Activated CD4-positive, alpha-beta T cell treated with anti-CD3 and anti-CD28 coated beads, Interleukin-2, amount 50 U/mL, for 1 hour (primary cell): ENCODE measurements at regions not wholly inside any gene's neighbourhood (a gene's known extent, or its start where the extent isn't known, plus 50 kb on each side); places are given as distances from the start of the nearest gene placed in this dataset.
"Not testable (repeated sequence)": the region's sequence is repeated elsewhere in the genome, so short reads cannot be mapped to it uniquely, and the experiment has no call there.

Experiments
- DNase-seq: peaks from one replicate; pipeline ENCODE4 v3.0.0-alpha.2; 2020

DNA sequence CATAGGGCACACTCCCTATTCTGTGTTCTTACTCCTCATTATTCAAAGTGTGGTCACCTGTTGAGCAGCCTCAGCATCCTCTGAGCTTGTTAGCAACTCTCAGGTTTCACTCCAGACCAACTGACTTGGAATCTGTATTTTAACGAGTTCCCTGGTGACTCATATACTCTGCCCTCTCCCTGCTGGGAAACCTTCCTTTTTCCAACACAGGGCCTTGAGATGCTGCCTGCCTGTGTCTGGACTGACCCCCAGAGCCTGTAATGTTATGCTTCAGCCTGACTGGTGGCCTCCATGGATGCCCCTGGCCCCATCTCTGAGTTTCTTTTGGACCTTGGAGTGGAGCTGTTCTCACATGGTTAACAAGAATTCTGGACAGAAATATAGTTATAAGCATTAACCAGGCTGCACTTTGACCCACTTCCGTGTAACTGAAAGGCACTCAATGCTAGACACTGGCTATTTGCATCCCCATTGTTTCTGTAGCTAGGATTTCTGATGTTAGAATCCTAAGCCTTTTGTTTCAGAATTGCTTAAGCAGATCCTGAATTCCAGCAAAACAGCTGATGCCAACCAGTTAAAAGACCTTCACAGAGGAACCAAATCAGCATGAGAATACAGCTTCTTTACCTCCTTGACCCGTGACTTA is 262.6 kb downstream of the STIM2 start:
- DNase-seq, result no peak

DNA sequence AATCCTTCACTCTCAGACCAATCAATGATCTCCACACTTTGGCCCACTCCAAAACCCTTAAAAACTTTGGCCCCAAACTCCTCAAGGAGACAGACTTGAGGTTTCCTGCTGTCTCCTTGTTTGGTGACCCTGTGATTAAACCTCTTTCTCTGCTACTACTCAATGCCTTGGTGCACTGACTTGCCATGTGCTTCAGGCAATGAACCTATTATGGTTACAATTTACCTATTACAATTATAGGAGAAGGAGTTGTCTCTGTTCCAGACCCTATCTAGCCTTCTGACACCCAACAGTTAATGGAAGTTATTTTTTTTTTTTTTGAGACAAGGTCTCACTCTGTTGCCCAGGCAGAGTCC is 263.1 kb downstream of the STIM2 start:
- DNase-seq, result no peak

DNA sequence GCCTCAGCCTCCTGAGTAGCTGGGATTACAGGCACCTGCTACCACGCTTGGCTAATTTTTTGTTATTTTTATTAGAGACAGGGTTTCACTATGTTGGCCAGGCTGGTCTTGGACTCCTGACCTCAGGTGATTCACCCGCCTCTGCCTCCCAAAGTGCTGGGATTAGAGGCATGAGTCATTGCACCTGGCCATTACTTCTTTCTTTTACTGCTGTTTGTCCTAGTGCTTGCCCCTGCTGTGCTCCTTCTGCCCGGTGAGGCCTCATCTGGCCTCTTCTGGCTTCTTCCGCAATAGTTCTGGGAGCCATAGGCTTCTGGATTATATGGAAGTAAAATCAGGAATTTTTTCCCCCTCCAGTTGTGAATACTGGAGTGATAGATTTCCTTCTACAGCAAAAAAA is 266.3 kb downstream of the STIM2 start:
- DNase-seq, result not testable (repeated sequence)

DNA sequence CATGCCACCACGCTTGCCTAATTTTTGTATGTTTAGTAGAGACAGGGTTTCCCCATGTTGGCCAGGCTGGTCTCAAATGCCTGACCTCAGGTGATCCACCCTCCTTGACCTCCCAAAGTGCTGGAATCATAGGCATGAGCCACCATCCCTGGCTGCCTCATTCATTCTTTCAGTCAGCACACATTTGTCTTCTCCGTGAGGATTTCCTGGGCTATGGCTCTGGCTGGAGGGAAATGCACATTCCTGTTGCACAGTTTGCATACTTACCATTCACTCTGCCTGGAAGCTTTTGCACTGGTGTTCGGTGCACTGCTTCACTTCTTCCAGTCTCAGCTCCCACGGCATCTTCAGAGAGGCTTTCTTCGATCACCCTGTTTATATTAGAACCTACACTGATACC is 267.8 kb downstream of the STIM2 start:
- no peak for DNase-seq

DNA sequence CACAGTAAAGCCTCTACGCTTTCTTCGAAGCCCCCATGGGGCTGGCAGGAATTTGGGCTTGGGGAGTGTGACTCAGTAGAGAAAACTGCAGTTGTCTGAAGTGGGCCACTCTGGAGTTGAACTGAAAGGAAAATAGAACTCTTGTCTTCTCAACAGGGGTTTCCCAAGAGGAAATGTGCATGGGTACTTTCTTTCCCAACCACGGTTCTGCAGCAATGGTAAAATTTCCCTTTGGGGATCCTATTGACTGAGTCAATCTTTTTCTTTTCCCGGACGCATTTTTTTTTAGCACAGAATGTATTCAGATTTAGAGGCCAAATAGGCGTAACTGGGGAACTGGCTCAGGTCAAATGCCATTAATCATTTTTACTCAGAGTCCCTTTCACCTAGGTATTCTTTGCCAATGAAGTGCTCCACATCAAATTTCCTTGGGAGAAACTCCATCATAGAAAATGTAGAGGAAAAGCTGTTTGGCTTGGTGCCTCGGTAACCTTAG is 269.3 kb downstream of the STIM2 start:
- no peak for DNase-seq

DNA sequence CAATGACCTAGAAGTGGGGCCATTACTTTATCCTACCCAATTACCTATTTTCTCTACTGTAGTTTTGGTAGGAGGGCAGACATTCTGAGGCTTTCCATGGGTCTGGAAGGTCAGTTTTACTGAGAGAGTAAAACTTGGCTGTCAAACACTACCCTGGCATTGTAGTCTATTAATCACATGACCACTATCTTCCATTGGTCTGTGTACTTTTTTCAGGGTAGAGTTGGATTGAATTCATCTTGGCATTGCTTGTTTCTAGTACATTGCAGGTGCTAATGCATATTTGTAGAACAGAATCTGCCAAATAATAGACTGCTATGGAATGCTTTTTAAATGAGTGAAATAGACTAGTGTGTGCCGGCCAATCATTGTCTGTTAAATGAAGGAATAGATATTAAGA is 271.9 kb downstream of the STIM2 start:
- no peak for DNase-seq

DNA sequence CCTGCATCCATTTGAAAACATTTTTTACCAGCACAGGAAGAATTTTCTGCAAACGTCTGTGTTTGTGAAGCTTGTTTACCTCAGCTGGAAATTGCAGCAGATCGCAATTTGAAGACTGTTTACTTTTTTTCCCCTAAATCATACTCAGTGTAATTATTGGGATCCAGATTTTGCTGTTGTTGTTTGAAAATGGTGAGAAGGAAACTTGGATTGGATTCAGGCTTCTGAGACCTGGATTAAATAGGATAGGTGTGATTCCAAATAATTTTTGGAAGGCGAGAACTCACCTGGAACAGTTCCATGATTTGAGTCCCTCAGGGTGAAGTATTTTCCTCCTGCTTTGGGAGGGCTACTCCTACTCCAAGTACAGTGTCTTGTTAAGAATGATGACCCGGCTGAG is 279.8 kb downstream of the STIM2 start:
- DNase-seq, result no peak

DNA sequence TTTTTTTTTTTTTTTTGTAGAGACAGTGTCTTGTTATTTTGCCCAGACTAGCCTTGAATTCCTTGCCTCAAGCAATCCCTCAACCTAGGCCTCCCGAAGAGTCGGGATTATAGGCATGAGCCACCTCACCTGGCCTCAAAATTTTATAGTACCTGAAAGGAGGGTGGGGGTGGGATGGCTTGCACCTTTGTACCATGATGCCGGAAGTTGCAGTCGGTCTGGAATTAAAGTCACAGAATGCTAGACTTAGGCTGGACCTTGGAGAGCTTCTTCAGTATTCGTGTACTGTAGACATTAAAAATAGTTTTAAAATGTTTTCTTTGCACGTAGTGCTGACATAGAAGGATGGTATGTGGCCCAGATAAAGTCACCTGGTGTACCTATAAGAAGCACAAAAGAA is 280.9 kb downstream of the STIM2 start:
- DNase-seq, result no peak

DNA sequence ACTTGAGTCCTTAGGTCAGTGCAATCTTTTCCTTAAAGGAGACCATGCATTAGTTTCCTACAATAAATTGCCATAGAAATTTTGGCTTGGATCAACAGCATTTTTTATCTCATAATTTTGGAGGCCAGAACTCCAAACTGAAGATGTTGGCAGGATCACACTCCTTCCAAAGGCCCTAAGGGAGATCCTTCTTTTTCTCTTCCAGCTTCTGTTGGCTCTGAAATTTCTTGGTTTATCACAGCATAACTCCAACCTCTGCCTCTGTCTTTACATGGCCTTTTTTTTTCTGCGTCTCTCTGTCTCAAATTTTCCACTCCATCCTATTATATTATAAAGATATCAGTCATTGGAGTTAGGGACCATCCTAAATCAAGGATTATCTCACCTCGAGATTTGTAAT is 282.2 kb downstream of the STIM2 start:
- DNase-seq, result no peak

DNA sequence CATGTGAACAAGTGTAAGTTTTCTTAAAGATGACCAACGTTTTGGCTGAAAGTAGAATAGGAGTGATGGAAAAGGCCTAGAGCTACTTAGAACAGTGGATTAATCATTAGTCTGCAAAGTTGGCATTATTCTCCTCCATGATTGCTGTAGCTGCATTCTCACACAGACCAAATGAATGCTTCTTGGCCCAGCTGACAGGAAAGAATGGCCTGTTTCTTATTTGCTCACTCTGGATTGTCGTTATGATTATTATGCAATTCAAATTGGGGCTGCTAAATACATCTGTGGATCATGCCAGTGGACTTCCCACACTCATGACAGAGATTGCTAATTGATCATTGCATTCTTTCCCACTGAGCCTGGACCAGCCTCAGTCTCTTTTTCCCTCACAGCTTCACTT is 285.0 kb downstream of the STIM2 start:
- DNase-seq, result no peak

DNA sequence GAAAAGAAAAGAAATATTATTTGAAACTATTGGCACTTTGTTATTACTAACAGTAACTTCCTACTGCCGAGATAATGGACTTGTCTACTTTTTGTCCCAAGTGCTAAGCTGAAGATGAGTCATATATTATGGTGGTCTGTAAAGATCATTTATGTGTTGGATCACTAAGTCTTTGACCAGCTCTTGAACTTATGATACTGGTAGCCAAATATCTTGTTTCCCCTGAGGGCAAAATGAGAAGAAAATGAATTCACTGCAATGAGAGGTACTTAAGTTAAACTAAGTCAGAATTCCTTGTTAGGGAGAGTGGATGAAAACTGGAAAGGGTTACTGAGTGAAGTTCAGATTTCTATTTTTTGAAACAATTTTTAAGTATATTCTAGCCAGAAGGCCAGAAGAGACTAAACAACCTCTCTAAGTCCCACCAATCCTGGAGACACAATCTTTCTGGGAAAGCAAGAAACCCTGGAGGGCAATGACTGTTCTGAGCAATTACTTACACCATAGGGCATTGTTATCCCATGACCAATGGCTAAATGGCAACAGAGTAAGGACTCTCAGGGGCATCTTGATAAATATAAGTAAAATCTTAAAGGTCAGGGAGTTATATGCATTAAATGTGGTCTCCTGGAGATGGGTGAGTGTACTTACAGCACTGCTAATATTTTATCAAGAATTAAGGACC is 287.7 kb downstream of the STIM2 start:
- no peak for DNase-seq

DNA sequence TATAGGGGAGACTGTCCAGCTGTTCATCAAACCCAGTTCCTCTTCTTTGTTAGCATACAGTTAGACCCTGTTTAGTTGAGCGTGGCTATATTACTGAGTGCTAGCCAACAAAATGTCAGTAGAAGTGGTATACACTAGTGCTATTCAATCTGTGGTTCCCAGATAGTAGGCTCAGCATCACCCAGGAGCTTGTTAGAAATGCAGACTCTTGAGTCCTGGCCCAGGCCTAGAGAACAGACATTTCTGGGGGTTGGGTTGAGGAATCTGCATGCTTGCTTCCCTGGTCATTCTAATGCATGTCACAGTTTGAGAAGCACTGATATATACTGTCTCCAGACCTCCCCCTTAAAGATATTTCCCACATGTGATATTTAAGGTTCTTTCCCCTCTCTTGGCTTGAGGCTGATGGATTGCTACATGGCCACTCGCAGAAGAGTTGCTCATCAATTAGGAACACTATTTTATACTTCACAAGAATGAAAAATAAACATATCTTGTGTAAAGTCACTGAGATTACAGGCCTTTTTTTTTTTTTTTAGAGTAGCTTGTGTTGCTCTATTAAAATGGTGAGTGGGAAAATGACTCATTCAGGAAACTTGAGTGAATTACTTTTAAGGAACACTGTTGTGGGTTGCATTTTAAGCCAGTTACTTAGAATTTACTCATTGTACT is 289.0 kb downstream of the STIM2 start:
- no peak for DNase-seq

DNA sequence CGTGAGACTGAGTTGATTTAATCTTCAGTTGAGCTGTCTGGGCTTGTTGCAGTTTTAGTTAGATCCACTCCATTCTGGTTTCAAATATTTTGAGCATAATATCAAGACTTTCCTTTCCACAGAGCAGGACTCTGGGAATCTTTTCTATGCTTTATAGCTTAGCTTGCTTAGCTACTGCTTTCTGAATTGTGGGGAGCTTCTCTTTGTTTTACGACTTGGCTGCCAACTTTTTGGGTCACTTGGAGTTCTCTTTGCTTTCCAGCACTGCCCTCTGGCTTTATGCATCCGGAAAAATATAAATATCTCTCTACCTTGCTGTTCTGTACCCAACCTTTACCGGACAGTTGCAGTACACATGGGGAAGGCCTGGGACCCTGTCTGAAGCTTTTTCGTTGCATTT is 292.1 kb downstream of the STIM2 start:
- no peak for DNase-seq

DNA sequence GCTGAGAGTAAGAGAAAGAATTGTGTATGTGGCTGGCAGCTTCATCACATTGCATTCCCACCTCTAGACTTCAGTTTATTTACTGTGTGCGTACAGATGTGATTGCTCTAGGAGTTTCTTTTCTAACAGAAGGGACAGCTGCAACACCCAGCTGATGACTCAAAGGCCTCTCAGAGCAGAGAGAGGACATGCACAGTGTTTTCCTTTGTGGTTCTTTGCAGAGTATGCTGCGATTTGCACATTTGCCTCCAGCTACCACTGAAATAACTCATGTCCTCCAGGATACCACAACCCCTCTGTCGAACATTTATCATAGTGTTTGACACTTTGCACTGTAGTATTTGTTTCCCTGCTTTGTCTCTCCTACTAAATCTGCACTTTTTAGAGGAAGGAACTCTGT is 294.1 kb downstream of the STIM2 start:
- no peak for DNase-seq

DNA sequence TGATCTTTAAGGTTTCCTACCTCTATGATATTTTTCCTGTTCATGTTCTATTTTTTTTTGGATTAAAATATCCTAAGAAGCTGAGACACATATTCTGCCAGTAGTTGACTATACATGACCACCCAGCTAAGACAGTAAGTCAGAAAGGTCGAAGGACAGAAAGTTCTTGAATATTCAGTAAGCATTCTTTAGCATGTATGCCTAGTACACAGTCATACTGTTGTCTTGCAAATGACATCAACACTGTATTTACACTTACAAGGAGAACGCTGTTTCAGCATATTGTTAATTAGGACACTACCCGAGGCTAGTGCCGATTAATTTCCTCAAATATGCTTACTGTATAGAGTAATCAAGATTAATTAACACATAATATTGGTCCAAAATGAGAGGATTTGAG is 300.6 kb downstream of the STIM2 start:
- no peak for DNase-seq

DNA sequence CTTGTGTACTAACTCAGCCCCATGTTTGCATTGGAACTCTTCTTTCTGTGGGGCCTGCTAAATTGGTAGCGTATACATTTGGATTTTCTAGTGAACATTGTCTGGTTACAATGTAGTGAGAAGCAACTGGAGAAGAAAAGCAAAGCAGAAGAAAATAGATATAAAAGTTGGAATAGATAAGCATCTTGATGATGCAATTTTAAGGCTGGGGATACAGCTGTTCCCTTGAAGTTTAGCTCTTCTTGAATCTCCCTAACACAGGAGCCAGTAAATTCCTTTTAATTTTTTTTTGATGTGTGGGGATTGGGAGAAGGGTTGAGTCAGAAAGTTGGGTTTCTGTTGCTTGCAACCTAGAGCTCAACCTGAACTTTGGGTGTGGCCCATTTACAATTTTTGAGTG is 308.1 kb downstream of the STIM2 start:
- no peak for DNase-seq

DNA sequence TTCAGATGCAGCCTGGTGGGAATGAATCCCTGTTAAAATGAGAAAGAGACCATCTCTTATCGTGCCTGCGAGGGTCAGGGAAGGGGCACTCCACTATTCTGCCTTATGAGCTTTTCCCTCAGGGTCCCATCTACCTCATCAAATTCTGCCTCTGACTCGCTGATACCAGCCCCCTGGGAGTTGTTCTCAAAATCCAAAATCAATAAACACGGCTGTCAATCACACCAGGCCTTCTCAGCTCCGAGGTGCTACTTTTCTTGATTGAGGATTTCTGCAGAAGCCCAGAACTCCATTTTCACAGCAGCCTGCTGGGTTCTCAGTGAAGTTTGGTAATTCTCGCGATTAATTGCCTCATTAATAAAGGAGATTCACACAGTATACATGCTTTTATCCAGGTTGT is 312.6 kb downstream of the STIM2 start:
- no peak for DNase-seq

DNA sequence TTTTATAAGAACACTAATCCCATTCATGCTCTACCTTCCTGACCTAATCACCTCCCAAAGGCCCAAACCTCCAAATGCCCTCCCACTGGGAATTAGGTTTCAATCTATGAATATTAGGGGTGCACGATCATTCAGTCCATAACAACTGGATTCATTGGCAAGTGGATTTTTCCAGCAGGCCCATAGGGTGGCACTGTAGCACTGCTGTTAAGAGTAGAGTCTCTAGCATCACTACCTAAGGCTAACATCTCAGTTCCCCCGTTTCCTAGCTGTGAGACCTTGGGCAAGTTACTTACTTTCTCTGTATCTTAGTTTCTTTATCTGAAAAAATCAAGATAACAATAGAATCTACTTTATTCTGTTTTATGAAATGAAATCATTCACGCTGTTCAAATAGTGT is 315.8 kb downstream of the STIM2 start:
- no peak for DNase-seq

DNA sequence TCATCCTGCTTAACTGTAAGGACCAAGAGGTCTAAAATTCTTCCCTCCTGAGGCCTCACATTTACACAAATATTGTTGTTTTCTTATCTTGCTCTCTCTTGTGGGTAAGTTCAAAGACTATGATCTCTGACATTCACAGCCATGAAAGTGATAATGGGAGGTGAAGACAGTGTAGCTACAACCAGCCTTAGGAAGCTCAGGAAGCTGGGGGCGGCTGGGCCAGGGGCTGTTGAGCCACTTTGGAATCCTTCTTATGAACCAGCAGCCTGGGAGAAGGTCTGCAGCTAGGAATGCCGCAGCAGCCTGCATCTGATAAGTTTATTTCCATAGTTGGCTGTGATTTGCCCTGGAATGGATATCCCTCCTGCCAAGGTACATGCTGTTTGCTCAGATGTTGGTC is 316.2 kb downstream of the STIM2 start:
- no peak for DNase-seq

DNA sequence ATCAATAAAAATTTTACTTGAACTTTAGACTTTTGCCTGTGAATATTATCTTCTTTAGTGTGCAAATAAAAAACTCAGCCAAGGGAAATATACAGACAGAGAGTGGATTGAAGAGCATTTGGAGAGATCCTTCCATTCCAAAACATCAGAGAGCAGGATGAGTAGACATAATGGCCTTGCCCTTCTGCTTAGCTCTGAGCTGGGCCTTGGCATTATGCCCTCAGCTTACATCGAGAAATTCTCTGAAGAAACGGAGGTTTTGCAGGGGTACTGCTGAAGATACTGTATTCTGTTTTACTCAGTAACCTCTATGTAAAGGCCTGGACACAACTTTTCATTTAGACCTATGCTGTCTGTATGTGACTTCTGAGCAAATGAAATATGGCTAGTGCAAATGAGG is 317.4 kb downstream of the STIM2 start:
- no peak for DNase-seq

DNA sequence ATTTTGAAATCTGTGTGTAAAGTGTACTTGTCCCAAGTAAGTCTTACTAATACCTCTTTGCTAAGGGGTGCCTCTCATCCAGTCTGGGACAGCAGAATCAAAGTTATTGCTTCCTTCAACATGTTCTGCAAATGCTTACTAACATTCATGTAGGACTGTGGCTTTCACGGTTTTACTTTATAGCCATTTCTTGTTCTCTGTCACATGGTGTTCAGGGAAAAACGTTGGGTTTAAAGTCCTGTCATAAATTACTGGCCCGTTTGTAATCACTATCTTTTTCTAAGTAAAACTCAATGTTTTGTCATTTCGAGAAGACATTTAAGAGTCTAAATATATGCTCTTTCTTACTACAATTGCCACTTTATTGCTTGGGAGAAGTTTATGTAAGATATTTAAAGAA is 321.1 kb downstream of the STIM2 start:
- no peak for DNase-seq

DNA sequence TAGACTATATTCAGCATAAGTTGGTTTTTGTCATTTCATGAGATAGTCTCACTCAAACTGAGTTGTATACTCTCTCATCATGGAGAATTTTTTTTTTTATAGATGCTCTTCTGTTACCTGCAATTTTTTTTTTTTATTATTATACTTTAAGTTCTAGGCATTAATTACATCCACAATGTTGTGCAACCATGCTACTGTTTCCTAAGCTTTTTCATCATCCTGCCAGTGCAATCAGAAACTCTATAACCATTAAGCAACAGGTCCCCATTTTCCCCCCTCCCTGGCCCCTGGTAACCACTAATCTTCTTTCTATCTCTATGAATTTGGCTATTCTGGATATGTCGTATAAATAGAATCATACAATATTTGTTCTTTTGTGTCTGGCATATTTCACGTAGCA is 321.6 kb downstream of the STIM2 start:
- DNase-seq, result no peak

DNA sequence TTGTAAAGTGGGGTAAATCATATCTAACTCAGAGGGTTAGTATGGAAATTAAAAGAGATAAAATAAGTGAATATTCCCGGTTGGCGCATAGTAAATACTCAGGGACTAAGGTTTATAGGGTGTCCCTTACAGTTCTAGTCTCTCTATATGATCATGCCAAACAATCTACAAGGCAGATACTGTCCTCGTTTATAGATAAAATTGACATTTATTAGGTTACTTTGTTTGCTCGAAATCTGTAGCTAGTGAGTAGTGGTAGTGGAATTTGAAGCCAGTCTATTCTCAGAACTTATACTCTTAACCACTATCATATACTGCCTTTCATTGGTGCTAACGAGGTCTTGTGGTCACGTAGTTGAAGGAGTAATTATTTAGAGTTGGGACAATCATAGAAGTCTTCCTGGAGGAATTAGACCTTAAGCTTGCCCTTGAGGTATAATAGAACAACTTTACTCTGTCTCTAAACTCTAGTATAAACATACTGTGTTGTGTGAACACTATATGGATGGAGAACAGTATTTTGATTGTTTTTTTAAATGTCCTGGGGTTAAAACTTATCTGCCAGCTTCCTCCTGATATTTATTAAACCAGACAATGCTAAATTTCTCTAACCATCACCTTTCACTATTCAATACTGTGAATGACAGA is 324.0 kb downstream of the STIM2 start:
- no peak for DNase-seq

DNA sequence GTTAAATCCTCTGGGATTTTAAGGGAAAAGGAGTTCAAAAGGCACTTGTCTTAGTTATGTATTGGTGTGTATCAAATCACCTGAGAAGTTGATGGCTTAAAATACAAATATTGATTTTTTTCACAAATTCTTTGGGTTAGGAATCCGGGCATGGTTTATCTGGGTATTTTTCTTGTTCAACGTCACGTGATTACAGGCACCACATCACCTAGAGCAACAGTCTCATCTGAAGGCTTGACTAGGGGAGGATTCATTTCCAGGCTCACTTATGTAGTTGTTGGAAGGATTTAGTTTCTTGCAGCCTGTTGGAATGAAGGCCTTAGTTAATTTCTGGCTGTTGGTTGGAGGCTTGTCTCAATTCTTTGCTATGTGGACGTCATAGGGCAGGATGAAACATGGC is 326.1 kb downstream of the STIM2 start:
- no peak for DNase-seq
